ENCODE measurements at regions not wholly inside any gene's neighbourhood (a gene's known extent, or its start where the extent isn't known, plus 50 kb on each side); places are given as distances from the start of the nearest gene placed in this dataset.
A peak's percentile ranks its signal among the peaks of the same experiment; 100 is the strongest.

GRCh38 chr3:153291059-153291685 lies 129.1 kb downstream of the RAP2B start:
- TF ChIP-seq CTCF (conservative IDR thresholded peaks at IDR 0.05; ENCODE audit: low read length): peak; percentile 76
- TF ChIP-seq EZH2phosphoT487 (IDR thresholded peaks at IDR 0.05; ENCODE audit: borderline replicate concordance): no peak
